ENCODE measurements at regions not wholly inside any gene's neighbourhood (a gene's known extent, or its start where the extent isn't known, plus 50 kb on each side); places are given as distances from the start of the nearest gene placed in this dataset.

DNA sequence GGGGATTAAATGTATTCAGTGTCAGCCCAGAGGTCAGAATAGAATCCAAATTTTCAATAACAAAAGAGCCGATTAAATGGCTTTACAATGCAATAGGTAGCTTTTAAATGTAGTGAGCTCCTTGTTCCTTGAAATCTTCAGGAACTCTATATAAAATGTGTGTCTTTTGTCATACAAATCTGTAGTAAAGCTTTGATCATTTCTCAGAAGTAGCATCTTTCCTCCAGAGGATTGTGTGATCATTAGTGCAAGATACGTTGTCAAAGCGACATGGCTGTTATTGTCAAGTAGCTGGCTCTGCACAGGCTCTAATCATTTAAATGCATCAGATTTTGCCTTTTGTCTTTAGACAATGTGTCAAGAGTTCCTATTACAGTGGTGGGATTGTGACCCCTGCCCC, 116.1 kb upstream of the NAMPT start:
- Histone ChIP-seq H3K9me3 (replicated peaks in 1 of 2; ENCODE audit: control insufficient read depth in 1 of 2, insufficient read depth in 1 of 2, low read length in 2 of 2) (peaks cover 0 to 4% of the 10 kb centered on the region in 2 donors), H3K4me3 (replicated peaks in 1 of 3; ENCODE audit: low read depth in 2 of 3, low read length in 3 of 3) (no peak overlapping the region), H3K4me2 (replicated peaks; ENCODE audit: extremely low read depth, low read length, poor library complexity, severe bottlenecking) (no peak overlapping the region), H4K20me1 (ENCODE audit: insufficient read depth, low read length) (no peaks in the 10 kb centered on the region), H3K9ac (ENCODE audit: insufficient read depth, low read length, poor library complexity, severe bottlenecking) (no peak overlapping the region), H2AFZ (ENCODE audit: insufficient read depth, low read depth, low read length, poor library complexity, severe bottlenecking) (no peak overlapping the region), H3K79me2 (ENCODE audit: insufficient read depth, low read length) (no peaks in the 10 kb centered on the region), H3K4me1 (ENCODE audit: control insufficient read depth in 1 of 2, insufficient read depth in 2 of 2, low read length in 2 of 2) (no peaks in the 10 kb centered on the region), H3K27ac (ENCODE audit: low read depth in 1 of 2, low read length in 2 of 2) (no peak overlapping the region), H3K27me3 (ENCODE audit: control insufficient read depth in 2 of 2, insufficient read depth in 2 of 2, low read length in 2 of 2) (peaks cover 0 to 2% of the 10 kb centered on the region in 2 donors), H3K36me3 (replicated peaks in 1 of 2; ENCODE audit: control insufficient read depth in 1 of 2, insufficient read depth in 2 of 2, low read length in 2 of 2) (no peaks in the 10 kb centered on the region)
- H3K36me3 Mint-ChIP-seq: peaks cover 0 to 1% of the 10 kb centered on the region in 2 donors
- H3K27me3 Mint-ChIP-seq (ENCODE audit: low read depth in 3 of 3): peaks cover 0 to 2% (median 2%) of the 10 kb centered on the region in 3 donors
- no peak overlapping the region for H3K4me3 Mint-ChIP-seq
- no peak overlapping the region for H3K27ac Mint-ChIP-seq
- no CpG with 5 or more reads among the region's 3 CpGs for WGBS (ENCODE audit: insufficient coverage)
- no peak for DNase-seq
- TF ChIP-seq, protein P1, sequence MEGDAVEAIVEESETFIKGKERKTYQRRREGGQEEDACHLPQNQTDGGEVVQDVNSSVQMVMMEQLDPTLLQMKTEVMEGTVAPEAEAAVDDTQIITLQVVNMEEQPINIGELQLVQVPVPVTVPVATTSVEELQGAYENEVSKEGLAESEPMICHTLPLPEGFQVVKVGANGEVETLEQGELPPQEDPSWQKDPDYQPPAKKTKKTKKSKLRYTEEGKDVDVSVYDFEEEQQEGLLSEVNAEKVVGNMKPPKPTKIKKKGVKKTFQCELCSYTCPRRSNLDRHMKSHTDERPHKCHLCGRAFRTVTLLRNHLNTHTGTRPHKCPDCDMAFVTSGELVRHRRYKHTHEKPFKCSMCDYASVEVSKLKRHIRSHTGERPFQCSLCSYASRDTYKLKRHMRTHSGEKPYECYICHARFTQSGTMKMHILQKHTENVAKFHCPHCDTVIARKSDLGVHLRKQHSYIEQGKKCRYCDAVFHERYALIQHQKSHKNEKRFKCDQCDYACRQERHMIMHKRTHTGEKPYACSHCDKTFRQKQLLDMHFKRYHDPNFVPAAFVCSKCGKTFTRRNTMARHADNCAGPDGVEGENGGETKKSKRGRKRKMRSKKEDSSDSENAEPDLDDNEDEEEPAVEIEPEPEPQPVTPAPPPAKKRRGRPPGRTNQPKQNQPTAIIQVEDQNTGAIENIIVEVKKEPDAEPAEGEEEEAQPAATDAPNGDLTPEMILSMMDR (IDR thresholded peaks at IDR 0.05): no peak
- peaks cover 4 to 10% (median 7%) of the 10 kb centered on the region in 7 donors for H3K9me3 Mint-ChIP-seq
- peaks cover 4% of the 10 kb centered on the region for H3K4me1 Mint-ChIP-seq
- intact Hi-C loops (cut with micrococcal nuclease): no loop called here

GRCh38 chr7:106398786-106399185, 114.0 kb upstream of the NAMPT start:
- TF ChIP-seq, protein P1 (IDR thresholded peaks at IDR 0.05): no peak
- Histone ChIP-seq H3K4me1 (ENCODE audit: control insufficient read depth in 1 of 2, insufficient read depth in 2 of 2, low read length in 2 of 2) (no peaks in the 10 kb centered on the region), H3K4me3 (replicated peaks in 1 of 3; ENCODE audit: low read depth in 2 of 3, low read length in 3 of 3) (no peak overlapping the region), H3K27ac (ENCODE audit: low read depth in 1 of 2, low read length in 2 of 2) (no peak overlapping the region), H3K79me2 (ENCODE audit: insufficient read depth, low read length) (no peaks in the 10 kb centered on the region), H3K9me3 (replicated peaks in 1 of 2; ENCODE audit: control insufficient read depth in 1 of 2, insufficient read depth in 1 of 2, low read length in 2 of 2) (peaks cover 0 to 3% of the 10 kb centered on the region in 2 donors), H3K36me3 (replicated peaks in 1 of 2; ENCODE audit: control insufficient read depth in 1 of 2, insufficient read depth in 2 of 2, low read length in 2 of 2) (no peaks in the 10 kb centered on the region), H3K4me2 (replicated peaks; ENCODE audit: extremely low read depth, low read length, poor library complexity, severe bottlenecking) (no peak overlapping the region), H3K27me3 (ENCODE audit: control insufficient read depth in 2 of 2, insufficient read depth in 2 of 2, low read length in 2 of 2) (peaks cover 0 to 2% of the 10 kb centered on the region in 2 donors), H3K9ac (ENCODE audit: insufficient read depth, low read length, poor library complexity, severe bottlenecking) (no peak overlapping the region), H4K20me1 (ENCODE audit: insufficient read depth, low read length) (no peaks in the 10 kb centered on the region), H2AFZ (ENCODE audit: insufficient read depth, low read depth, low read length, poor library complexity, severe bottlenecking) (no peak overlapping the region)
- H3K27ac Mint-ChIP-seq: peak overlapping the region in 2 of 7 donors; percentile 11 to 12
- intact Hi-C loops (cut with micrococcal nuclease): no loop called here
- H3K4me1 Mint-ChIP-seq: peaks cover 1% of the 10 kb centered on the region
- H3K9me3 Mint-ChIP-seq: peaks cover 3 to 9% (median 7%) of the 10 kb centered on the region in 7 donors
- H3K27me3 Mint-ChIP-seq (ENCODE audit: low read depth in 3 of 3): peaks cover 0 to 6% (median 3%) of the 10 kb centered on the region in 3 donors
- H3K36me3 Mint-ChIP-seq: no peaks in the 10 kb centered on the region
- no peak overlapping the region for H3K4me3 Mint-ChIP-seq
- DNase-seq: peak in 1 of 3 donors; percentile 37
